HG02981 (cell line): ENCODE measurements at regions not wholly inside any gene's neighbourhood (a gene's known extent, or its start where the extent isn't known, plus 50 kb on each side); places are given as distances from the start of the nearest gene placed in this dataset.
"Not testable (repeated sequence)": the region's sequence is repeated elsewhere in the genome, so short reads cannot be mapped to it uniquely, and the experiment has no call there.

ENCODE experiments used
- ATAC-seq: cut with Tn5 transposase; IDR thresholded peaks from one replicate; pipeline ENCODE4 v1.9.1; 2021; ENCODE audit warnings: mild to moderate bottlenecking, moderate library complexity; ENCODE audit not compliant: unreplicated experiment

GRCh38 chr1:185681034-185681633 lies 53.1 kb upstream of the HMCN1 start:
- peak; percentile 55 for ATAC-seq

DNA sequence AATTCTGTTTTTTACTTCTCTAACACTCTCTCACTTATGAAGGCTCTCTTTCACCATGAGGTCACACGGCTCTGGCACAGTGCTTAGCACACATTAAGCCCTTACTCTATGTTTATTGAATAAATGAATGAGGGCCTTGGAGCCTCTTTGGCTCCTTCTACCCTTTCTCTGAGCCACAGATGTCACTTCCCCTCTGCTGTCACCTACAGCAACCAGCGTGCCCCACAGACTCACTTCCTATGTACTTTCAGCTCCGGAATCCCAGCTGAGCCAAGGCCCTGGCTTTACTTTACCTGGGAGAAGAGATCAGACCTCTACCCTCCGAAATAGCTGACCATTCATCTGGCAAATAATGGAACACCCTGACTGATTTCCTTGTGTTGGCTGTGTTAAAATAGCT lies 53.7 kb upstream of the HMCN1 start:
- ATAC-seq = peak; percentile 43

DNA sequence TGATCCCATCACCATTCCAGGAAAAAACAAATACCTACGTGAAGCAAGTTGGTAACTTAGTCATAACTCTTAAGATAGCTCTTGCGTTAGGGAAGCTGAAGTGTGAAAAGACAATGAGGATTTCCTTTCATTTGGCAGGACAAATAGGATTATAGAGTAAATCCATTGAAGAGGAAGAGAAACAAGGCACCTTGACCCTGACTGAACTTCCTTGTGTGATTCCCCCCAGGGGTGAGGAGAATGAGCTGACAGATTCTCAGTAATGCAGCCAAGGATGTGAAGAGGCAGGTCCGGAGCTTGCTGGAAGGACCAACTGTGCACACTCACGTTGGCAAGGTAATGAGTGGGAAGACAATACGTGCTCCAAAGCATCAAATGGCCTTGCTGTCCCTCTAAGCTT lies 55.0 kb upstream of the HMCN1 start:
- ATAC-seq = no peak

DNA sequence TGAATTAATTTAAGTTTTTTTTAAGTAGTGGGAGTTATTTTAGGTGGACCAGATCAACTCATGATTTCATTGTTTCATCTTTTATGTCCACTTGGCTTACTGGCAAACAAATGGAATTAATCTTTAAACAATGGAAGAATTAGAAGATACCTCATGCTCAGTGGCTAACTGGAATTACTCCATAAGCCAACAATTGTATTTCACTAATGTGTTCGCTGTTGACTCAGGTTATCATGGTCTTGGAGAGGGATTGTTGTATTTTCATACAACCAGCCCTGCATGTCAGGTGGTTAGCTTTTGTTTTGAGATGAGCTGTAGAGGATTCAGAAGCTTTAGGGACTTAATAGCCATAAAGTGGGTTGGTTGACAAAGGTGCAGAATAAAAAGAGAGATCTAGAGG lies 57.2 kb upstream of the HMCN1 start:
- no peak for ATAC-seq

DNA sequence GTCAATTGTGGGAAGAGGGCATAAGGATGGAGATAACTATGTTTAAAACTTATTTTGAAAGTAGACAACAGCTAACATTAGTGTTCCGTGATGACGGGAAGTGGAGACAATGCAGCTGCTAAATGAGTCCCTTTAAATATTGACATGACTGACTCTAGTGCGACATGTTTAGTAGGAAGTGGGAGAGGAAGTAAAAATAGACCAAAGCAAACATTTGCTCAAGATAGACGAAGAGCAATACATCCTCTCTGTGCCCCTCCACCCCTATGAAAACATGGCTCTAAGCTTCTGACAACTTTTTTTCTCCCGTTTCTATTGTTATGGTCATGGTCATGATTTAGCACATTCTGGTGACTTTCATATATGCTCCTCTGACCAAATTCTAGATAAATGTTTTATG lies 60.0 kb upstream of the HMCN1 start:
- ATAC-seq = no peak

- ATAC-seq = no peak
Measured at GRCh38 chr1:185672719-185673360, 61.4 kb upstream of the HMCN1 start.

DNA sequence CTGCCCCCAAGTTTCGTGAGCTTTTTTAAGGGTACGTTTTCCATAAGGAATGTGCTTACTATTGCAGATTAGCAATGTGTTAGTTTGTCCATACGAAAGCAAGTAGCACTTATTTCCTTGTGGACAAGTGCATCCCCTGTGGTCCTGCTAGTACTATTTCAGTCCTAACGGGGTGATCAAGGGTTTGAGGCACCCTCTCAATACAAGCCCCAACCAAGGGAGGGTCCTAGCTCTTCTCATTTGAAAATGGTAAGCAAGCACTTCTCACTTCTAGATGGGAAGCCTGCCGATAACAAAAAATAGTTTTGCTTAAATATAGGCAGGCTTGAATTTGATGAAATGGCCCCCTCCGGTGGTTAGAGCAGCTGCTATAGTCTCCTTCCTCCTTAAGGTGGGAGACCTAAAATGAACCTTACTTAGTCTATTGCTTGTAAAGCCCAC lies 64.0 kb upstream of the HMCN1 start:
- ATAC-seq = no peak

GRCh38 chr1:185668013-185668412 lies 66.2 kb upstream of the HMCN1 start:
- no peak for ATAC-seq

- ATAC-seq = no peak
Measured at GRCh38 chr1:185666582-185666981, 67.6 kb upstream of the HMCN1 start.

DNA sequence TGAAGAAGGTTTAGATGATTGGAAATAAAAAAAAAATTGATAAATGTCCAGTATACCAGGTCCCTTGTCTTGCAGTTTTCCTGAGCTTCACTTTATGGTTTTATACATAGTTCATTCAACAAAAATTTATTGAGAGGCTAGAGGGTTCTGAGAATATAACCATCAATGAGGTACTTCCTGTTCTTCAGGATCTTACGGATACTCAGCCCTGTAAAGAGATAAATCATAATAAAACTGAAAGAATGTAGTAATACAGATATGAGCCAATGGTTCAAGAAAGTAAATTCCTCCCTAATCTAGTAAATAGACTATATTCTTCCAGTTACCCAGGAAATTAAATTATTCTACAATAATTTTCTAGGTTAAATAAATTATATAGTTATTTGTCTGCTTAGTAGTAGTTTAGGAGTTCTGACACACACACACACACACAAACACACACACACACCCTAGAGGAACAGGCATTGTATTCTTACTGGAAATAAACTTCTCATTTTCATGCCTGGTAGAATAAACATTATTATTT lies 70.4 kb upstream of the HMCN1 start:
- ATAC-seq = no peak

GRCh38 chr1:185663332-185663731 lies 70.9 kb upstream of the HMCN1 start:
- no peak for ATAC-seq

DNA sequence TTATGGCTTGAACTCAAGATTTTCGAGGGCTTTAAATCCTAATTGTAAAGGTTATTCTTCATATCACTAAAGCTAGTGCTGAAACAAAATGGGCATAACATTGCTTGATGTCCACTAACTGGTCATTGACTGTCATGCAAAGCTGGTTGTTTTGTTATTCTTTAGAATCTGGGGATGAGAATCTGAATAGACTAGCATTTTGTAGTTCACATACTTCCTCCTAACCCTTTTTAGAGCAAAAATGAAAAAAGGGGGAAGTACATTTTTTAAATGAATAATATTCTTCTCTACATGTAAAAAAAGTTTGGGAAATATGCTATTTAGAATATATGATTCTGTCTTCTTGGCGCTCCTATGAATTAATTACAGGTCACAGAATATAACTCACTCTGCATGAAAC lies 72.2 kb upstream of the HMCN1 start:
- no peak for ATAC-seq

- no peak for ATAC-seq
Measured at GRCh38 chr1:185656663-185657062, 77.5 kb upstream of the HMCN1 start.

DNA sequence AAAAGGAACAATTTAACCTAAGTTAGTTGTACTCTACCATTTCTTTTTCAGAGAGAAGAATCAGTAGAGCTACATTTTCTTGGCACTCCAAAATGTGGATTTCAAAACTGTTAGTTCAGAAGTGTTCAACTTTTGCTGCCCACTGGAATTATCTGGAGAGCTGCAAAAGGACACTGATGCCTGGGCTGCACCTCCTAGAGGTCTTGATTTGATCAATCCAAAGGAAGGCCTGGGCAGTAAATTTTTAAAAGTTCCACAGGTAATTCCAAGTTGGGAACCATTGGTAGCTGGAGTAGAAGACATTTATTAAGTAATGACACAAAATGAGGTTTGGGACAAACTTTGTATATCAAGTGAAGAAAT lies 79.3 kb upstream of the HMCN1 start:
- no peak for ATAC-seq

- ATAC-seq = no peak
Measured at GRCh38 chr1:185654199-185654951, 79.8 kb upstream of the HMCN1 start.

GRCh38 chr1:185653615-185654014 lies 80.6 kb upstream of the HMCN1 start:
- no peak for ATAC-seq

- no peak for ATAC-seq
Measured at GRCh38 chr1:185652348-185652747, 81.8 kb upstream of the HMCN1 start.

DNA sequence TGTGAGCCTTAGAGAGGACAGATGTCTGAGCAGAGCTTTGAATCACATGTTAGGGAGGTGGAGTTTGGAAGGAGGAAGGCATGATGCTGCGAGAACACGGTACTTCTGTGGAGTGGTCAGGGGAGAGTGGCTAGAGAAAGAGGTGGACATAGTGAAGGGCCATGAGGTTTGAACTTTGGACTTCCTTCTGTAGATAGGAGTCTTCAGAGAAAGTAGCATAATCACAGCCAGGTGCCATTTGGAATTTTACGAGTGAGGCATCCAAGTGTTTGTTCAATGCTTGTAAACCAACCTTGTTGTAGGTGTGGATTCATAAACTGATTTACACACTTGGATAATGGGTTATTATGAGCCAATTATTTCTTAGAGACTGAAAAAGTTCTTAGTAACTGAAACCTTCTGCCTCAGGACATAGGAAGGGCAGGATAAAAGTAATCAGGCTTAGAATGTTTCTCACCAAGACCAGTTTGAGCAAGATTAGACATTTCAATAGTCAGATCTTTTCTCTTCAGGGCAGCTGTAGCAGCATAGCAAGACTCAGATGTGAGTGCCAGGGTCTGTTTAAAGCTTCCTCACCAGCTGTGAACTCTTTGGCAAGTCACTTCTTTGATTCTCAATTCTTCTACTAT lies 83.5 kb upstream of the HMCN1 start:
- ATAC-seq = no peak

DNA sequence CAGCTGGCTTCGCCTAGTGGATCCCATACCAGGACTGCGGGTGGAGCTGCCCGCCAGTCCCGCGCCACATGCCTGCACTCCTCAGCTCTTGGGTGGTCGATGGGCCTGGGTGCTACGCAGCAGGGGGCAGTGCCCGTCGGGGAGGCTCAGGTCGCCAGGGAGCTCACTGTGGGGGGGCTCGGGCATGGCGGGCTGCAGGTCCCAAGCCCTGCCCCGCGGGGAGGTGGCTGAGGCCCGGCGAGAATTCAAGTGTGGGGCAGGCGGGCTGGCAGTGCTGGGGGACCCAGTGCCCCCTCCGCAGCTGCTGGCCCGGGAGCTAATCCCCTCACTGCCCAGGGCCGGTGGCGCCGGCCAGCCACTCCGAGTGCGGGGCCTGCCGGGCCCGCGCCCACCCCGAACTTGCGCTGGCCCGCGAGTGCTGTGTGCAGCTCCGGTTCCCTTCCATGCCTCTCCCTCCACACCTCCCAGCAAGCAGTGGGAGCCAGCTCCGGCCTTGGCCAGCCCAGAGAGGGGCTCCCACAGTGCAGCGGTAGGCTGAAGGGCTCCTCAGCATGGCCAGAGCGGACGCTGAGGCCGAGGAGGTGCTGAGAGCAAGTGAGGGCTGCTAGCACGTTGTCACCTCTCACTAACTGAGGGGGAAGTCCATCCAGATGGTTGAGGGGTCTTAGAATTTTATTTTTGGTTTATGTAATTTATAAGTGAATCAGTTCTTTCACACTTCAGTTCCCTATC lies 85.2 kb upstream of the HMCN1 start:
- ATAC-seq = no peak

- not testable (repeated sequence) for ATAC-seq
Measured at GRCh38 chr1:185647597-185648267, 86.5 kb upstream of the HMCN1 start.
